ENCODE measurements at regions not wholly inside any gene's neighbourhood (a gene's known extent, or its start where the extent isn't known, plus 50 kb on each side); places are given as distances from the start of the nearest gene placed in this dataset.

DNA sequence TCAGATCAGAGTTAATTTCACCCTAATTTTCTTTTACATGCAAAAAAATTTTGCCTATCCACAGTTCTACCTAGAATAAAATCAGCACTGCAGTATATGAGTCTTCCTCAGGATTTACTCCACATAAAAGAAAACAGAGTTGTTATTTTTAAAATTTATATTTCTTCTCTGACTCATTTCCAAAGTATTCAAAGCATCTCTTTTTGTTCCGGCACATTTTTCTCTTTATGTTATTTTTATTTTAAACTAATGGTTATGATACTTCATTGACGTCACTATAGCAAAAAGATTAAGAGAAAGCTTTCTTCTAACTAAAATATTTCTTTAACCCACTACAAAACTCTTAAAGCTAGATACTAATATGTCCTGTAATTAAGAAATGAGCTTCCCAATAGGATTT is 590.4 kb downstream of the PRELID2 start:
- Histone ChIP-seq H3K27ac (ENCODE audit: low read depth, low read length, poor library complexity, severe bottlenecking) (no peak overlapping the region), H3K9me3 (ENCODE audit: low read length) (no peaks in the 10 kb centered on the region), H3K36me3 (ENCODE audit: insufficient read depth, low read length) (no peaks in the 10 kb centered on the region), H3K4me1 (ENCODE audit: insufficient read depth, low read length, severe bottlenecking) (no peaks in the 10 kb centered on the region), H3K27me3 (ENCODE audit: insufficient read depth, low read length) (no peaks in the 10 kb centered on the region), H3K79me2 (ENCODE audit: insufficient read depth, low read length) (no peaks in the 10 kb centered on the region), H4K20me1 (ENCODE audit: insufficient read depth, low read length) (no peaks in the 10 kb centered on the region), H2AFZ (ENCODE audit: low read length) (no peak overlapping the region), H3F3A (ENCODE audit: insufficient read depth, low read length) (no peaks in the 10 kb centered on the region), H3K4me3 (ENCODE audit: low read depth, low read length, poor library complexity, severe bottlenecking) (no peak overlapping the region), H3K4me2 (ENCODE audit: low read length) (no peak overlapping the region), H3K9ac (ENCODE audit: low read length) (no peak overlapping the region), H3K9me2 (ENCODE audit: low read depth, low read length) (no peaks in the 10 kb centered on the region)
- no peak for TF ChIP-seq EZH2 (IDR thresholded peaks at IDR 0.05; ENCODE audit: borderline replicate concordance, low read length)
- TF ChIP-seq, protein P1, sequence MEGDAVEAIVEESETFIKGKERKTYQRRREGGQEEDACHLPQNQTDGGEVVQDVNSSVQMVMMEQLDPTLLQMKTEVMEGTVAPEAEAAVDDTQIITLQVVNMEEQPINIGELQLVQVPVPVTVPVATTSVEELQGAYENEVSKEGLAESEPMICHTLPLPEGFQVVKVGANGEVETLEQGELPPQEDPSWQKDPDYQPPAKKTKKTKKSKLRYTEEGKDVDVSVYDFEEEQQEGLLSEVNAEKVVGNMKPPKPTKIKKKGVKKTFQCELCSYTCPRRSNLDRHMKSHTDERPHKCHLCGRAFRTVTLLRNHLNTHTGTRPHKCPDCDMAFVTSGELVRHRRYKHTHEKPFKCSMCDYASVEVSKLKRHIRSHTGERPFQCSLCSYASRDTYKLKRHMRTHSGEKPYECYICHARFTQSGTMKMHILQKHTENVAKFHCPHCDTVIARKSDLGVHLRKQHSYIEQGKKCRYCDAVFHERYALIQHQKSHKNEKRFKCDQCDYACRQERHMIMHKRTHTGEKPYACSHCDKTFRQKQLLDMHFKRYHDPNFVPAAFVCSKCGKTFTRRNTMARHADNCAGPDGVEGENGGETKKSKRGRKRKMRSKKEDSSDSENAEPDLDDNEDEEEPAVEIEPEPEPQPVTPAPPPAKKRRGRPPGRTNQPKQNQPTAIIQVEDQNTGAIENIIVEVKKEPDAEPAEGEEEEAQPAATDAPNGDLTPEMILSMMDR (IDR thresholded peaks at IDR 0.05; ENCODE audit: low read length), result no peak

DNA sequence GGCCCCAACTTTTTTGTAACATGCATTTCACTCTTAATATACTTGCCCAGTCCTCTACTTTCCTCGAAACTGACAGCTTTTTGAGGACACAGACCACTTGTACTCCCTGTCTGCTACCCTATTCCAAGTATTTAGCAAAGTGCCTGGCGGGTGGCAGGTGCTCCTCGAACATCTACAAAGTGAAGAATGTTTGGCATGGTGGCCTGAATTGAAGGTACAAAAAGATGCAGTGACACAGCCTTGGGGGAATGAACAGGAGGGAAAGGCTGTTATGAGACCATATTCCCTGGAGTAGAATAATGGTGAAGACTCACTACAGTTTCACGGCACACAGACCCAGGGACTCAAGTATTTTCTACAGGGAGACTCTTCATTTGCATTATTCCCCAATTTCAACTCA is 590.9 kb downstream of the PRELID2 start:
- H3K4me1 ChIP-seq (ENCODE audit: insufficient read depth, low read length, severe bottlenecking), result no peaks in the 10 kb centered on the region
- H3F3A ChIP-seq (ENCODE audit: insufficient read depth, low read length), result no peaks in the 10 kb centered on the region
- H3K27ac ChIP-seq (ENCODE audit: low read depth, low read length, poor library complexity, severe bottlenecking), result no peak overlapping the region
- no peak overlapping the region for H3K9ac ChIP-seq (ENCODE audit: low read length)
- H3K4me3 ChIP-seq (ENCODE audit: low read depth, low read length, poor library complexity, severe bottlenecking), result no peak overlapping the region
- H4K20me1 ChIP-seq (ENCODE audit: insufficient read depth, low read length), result no peaks in the 10 kb centered on the region
- no peaks in the 10 kb centered on the region for H3K79me2 ChIP-seq (ENCODE audit: insufficient read depth, low read length)
- no peaks in the 10 kb centered on the region for H3K9me3 ChIP-seq (ENCODE audit: low read length)
- H3K36me3 ChIP-seq (ENCODE audit: insufficient read depth, low read length), result no peaks in the 10 kb centered on the region
- no peak overlapping the region for H3K4me2 ChIP-seq (ENCODE audit: low read length)
- no peaks in the 10 kb centered on the region for H3K9me2 ChIP-seq (ENCODE audit: low read depth, low read length)
- H3K27me3 ChIP-seq (ENCODE audit: insufficient read depth, low read length), result no peaks in the 10 kb centered on the region
- H2AFZ ChIP-seq (ENCODE audit: low read length), result no peak overlapping the region
- TF ChIP-seq EZH2 (IDR thresholded peaks at IDR 0.05; ENCODE audit: borderline replicate concordance, low read length), result no peak
- TF ChIP-seq, protein P1 (IDR thresholded peaks at IDR 0.05; ENCODE audit: low read length), result no peak

DNA sequence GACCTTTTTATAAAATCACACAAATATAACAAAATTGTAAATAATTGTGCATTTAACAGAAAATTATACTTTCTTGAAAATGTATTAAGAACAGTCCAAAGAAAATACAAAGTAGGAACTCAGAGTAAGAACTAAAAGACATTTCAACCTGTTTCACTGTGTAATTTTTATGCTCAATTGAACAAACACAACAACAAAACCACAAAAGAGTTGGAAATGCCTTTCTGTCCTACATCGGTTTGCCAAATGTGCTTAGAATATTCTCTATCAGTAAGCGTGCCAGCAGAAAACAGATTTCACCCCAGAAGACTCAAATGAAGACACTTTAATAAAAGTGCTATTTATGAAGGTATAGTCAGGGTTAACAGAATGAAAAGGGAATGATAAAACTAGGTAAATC is 592.1 kb downstream of the PRELID2 start:
- Histone ChIP-seq H3K27ac (ENCODE audit: low read depth, low read length, poor library complexity, severe bottlenecking) (no peak overlapping the region), H3K4me3 (ENCODE audit: low read depth, low read length, poor library complexity, severe bottlenecking) (no peak overlapping the region), H3K9me2 (ENCODE audit: low read depth, low read length) (no peaks in the 10 kb centered on the region), H3K36me3 (ENCODE audit: insufficient read depth, low read length) (no peaks in the 10 kb centered on the region), H3K4me1 (ENCODE audit: insufficient read depth, low read length, severe bottlenecking) (no peaks in the 10 kb centered on the region), H4K20me1 (ENCODE audit: insufficient read depth, low read length) (no peaks in the 10 kb centered on the region), H3K27me3 (ENCODE audit: insufficient read depth, low read length) (no peaks in the 10 kb centered on the region), H3K9me3 (ENCODE audit: low read length) (no peaks in the 10 kb centered on the region), H3K9ac (ENCODE audit: low read length) (no peak overlapping the region), H2AFZ (ENCODE audit: low read length) (no peak overlapping the region), H3K79me2 (ENCODE audit: insufficient read depth, low read length) (no peaks in the 10 kb centered on the region), H3F3A (ENCODE audit: insufficient read depth, low read length) (no peaks in the 10 kb centered on the region), H3K4me2 (ENCODE audit: low read length) (no peak overlapping the region)
- TF ChIP-seq EZH2 (IDR thresholded peaks at IDR 0.05; ENCODE audit: borderline replicate concordance, low read length), result no peak
- TF ChIP-seq, protein P1 (IDR thresholded peaks at IDR 0.05; ENCODE audit: low read length), result no peak

All from OCI-LY1 (cell line).